NCI-H2081 (cell line): ENCODE measurements at regions not wholly inside any gene's neighbourhood (a gene's known extent, or its start where the extent isn't known, plus 50 kb on each side); places are given as distances from the start of the nearest gene placed in this dataset.

Experiments used
- DNase-seq, 2 experiments: peaks; one replicate each; lab custom pipeline; 2025; lab: John Stamatoyannopoulos, UW

GRCh38 chr20:1790386-1790785 is 104.8 kb upstream of the SIRPA start:
- DNase-seq: no peak

DNA sequence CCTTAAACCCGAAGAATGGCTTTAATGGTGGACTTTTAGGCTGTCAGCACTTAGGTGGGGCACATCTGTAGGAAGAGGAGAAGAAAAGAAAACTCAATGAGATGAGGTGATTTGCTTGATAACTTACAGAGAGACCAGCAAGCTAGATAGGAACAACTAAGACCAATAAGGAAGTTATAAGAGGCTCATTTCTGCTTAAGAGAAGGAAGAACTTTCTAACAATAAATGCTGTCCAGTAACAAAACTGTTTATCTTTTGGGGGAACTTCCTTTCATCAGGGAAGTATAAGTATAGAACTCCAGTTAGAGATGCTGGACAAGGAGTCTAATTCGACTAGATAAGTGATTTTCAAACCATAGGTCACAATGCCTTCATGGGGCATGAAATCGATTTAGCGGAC is 107.2 kb upstream of the SIRPA start:
- no peak for DNase-seq

GRCh38 chr20:1786486-1786885 is 108.7 kb upstream of the SIRPA start:
- no peak for DNase-seq

DNA sequence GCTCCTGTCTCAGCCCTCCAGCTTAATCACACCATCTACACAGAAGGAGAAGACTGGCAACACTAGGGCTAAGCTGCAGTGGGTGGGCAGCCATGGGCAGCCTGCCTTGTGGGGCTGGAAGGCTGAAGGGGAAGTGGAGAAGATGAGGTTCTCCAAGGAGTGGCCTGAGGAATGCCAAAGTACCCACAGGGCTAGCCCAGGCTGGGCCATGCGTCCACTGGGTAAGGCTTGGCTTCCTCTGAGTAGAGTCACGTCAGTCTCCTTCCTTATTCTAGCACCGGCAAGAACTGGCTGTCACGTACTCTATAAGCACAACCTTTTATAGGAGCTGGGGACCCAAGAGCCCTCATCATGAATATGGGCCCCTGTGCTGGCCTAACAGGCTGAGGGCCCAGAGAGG is 110.6 kb upstream of the SIRPA start:
- no peak for DNase-seq

DNA sequence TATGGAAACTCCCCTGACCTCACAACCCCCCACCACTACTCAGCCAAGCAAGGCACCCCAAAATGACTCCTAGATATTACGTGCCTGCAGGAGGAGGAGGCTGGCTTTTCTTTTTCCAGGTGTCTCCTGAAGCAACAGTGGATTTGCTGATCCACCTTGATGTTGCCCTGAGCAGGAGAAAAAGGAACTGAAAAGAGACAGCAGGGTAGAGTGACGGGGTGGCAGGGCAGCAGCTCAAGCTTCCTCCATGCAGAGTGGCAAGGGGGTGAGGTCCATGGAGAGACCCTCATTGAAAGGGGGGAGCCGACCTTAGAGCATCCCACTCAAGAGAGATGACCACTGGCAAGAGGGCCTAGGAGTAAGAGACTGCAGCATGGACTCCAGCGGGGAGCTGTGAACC is 112.0 kb upstream of the SIRPA start:
- no peak for DNase-seq

DNA sequence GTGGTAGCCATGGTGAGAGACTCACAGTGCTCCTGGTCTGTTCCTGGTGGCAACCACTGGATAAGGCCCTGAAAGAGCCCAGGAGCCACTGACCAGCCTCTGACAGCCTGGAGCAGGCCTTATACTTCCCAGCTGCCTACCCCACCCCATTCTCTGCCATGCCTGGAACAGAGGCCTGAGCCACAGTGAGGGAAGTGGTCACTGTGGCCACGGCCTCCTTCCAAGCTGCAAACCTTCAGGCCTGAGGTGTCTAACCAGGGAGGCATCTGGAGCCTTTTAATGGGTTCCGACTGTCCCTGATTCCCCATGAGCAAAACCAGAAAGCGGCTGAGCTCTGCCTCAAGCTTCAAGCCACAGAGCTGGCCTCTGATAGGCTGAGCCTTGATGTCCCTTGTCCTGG is 113.0 kb upstream of the SIRPA start:
- no peak for DNase-seq

DNA sequence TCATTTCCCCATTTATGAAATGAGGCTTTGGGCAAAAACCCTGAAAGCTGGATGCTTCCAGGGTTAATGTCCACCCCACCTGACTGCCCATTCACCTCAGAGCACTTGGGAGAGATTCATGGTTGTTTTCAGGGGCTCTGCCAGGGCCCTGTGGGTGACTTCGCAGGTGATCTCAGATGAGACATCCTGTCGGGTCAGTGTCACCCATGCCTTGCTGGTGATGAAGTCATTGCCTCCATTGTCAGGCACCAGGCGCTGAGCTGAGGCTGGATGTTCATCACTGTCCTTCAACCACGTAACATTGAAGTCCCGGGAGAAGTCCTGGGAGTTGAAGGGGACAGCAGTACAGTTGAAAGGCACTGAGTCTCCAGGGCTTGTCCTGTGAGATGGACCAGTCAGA is 115.6 kb upstream of the SIRPA start:
- DNase-seq: no peak

DNA sequence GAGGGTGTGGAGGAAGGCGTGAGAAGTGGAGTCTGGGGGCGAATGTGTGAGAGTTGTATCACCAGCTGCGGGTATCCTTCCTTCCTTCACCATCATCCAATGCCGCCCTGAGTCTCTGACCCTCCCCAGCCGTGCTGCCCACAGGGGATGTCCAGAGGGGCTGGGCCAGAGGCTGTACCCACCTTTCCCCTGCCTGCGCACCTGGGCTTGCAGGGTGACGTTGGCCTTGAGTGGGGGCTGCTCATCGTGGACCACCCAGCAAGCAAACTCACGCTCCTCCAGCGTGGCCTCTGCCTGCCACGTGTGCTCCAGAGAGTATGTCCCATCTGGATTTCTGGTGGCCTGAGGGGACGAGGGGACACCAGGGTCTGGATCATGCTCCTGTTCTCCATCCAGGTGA is 116.9 kb upstream of the SIRPA start:
- DNase-seq: no peak

DNA sequence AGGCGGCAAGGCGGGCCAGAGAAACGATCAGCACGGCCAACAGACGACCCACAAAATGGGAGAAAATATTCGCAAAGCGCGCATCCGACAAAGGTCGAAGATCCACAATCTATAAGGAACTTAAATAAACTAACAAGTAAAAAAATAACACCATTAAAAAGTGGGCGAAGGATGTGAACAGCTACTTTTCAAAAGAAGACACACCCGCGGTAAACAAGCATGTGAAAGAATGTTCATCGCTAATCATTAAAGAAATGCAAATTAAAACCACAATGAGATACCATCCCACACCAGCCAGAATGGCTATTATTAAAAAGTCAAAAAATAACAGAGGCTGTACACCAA is 117.8 kb upstream of the SIRPA start:
- no peak for DNase-seq

- peak; percentile 75 to 77 for DNase-seq
These were observed 118.3 kb upstream of the SIRPA start for GRCh38 chr20:1776681-1777475.

DNA sequence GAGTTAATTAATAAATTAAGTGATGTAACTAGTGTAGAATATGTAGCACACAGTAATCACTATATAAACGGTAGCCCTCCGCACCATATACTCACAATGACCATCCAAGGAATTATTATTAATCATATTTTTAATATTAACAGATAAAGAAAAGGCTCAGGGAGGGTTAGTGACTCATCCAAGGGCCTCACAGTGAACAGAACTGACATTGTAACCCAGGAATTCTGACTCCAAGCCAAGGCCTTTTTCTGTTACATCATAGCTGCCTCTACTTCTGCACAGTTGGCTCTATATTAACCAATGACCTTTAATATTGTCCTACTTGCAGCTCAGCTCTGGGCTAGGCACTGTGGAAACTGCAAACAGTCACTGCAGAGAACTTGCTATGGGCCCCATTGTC is 117.5 kb upstream of the SIRPG start:
- no peak for DNase-seq

- no peak for DNase-seq
These were observed 116.9 kb upstream of the SIRPG start for GRCh38 chr20:1774479-1774878.

- DNase-seq: no peak
These were observed 116.2 kb upstream of the SIRPG start for GRCh38 chr20:1773816-1774215.

GRCh38 chr20:1769491-1769890 is 111.9 kb upstream of the SIRPG start:
- no peak for DNase-seq

- DNase-seq: no peak
These were observed 109.2 kb upstream of the SIRPG start for GRCh38 chr20:1766731-1767130.

DNA sequence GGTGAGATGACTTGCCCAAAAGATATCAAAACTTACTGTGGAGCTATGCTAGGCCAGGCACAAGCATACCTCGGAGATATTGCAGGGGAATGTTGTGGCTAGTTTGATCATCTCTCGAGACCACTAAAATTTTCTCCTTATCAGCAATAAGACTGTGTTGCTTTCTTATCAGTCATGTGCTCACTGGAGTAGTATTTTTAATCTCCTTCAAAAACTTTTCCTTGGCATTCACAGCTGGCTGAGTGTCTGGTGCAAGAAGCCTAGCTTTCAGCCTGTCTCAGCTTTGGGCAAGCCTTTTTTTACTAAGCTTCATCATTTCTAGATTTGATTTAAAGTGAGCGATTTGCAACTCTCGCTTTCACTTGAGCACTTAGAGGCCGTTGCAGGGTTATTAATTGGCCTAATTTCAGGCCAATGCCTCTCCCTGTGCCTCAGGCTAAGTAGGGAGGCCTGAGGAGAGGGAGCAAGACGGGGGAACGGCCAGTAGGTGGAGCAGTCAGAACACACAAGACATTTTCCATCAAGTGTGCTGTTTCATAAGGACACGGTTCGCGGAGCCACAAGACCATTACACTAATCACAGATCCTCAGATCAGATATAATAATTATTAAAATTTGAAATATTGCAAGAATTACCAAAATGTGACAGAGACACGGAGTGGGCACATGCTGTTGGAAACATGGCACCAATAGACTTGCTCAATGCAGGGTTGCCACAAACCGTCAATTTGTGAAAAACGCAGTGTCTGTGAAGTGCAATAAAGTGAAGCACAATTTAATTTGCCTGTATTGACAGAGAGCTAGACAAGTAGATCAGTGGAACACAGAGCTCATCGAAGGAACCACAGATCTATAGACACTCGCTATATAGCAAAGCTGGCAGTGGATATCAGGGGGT is 106.8 kb upstream of the SIRPG start:
- peak; percentile 22 to 53 for DNase-seq

DNA sequence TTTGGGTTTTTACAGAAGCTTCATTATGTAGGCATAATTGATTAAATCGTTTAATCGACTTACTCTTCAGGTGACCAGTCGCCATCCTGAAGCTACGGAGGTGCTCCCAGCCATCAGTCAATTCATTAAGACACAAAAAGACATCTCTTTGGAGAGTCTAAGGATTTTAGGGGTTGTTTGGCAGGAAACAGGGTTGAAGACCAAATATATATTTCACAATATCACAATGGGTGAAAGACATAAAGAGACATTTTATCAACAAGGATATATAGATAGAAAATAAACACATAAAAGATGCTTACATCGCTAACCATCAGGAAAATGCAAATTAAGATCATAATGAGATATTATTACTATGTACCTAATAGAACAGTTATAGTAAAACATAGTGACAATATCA is 104.0 kb upstream of the SIRPG start:
- DNase-seq: no peak

GRCh38 chr20:1761116-1761515 is 103.5 kb upstream of the SIRPG start:
- DNase-seq: no peak

- no peak for DNase-seq
These were observed 101.2 kb upstream of the SIRPG start for GRCh38 chr20:1758765-1759164.

DNA sequence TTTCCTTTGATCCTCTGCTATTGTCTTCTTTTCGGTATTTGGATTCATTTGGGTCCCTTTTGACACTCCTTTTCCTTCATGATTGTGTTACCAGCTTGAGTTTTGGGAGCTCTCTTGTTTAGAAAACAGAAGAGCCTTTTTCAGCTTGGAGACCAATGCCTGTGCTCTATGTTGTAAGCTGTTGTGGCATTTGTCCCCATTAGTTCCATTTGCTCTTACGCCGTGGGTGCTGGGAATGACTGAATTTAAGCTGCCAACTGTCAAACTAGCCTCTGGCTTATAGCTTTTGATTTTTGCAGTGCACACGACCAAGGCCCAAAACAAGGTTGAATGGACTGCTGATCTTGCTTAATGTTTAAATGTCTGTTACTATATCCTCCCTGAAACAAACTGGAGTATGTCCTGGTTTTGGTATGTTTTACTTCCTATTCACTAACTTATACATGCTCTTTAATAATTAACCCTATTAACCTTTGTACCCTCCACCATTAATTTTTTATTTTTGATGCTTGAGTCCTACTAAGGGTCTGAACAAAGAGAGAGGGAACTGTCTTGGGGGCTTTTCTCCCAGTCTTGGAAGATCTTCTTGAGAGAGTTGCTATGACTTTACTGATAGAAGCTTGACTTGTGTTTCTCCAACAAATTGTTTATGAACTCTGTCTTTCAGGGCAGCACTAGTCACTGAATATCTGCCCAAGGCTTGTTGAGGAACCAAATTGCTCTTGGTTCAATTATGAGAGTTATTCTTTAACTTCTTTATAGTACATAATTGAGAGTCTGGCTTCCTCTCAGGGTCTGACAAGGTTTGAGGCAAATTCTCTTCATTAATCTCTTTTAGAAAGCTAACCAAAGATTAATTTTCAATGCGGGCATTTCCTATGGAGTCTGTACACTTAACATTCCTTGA is 100.3 kb upstream of the SIRPG start:
- DNase-seq: no peak

DNA sequence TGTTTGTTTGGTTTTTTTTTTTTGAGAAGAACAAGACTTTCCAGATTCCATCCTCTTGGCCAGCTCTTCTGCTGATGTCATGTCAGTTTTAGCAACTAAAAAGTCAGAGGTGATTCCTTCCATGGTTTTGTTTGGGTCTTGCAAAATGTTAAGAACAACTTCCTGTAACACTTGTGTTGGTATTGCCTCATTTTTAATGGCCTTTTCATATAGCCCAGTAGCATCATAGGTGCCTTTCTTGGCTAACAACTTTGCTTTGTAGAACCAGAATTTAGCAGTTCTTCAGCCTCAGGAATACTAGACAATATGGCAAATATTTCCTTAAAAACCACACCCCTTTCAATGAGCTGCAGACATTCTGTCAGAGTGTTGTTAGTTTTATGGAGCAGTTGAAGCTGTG is 99.5 kb upstream of the SIRPG start:
- no peak for DNase-seq

DNA sequence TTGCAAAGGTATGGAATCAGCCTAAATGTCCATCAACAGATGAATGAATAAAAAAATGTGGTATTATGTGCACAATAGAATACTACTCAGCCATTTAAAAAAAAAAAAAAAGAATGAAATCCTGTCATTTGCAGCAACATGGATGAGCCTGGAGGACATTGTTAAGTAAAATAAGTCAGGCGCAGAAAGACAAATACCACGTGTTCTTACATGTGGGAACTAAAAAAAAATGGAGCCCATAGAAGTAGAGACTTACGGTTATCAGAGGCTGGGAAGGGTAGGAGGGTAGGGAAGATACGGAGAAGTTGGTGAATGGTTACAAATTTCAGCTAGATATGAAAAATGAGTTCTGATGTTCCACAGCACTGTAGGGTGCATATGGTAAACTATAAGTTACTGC is 97.2 kb upstream of the SIRPG start:
- DNase-seq: no peak
